HepG2 (cell line): ENCODE measurements at regions not wholly inside any gene's neighbourhood (a gene's known extent, or its start where the extent isn't known, plus 50 kb on each side); places are given as distances from the start of the nearest gene placed in this dataset.

Experiments
- ATAC-seq: fragments of 200-7000 bp; cut with Tn5 transposase; 3 replicates; pipeline ENCODE4 v1.9.1; 2020; ENCODE audit warnings: mild to moderate bottlenecking, moderate library complexity
- BruUV-seq: library from RNA; stranded (reverse); fragments of 400-500 nt; replicated peaks from 2 replicates; lab custom pipeline; 2021; lab: Mats Ljungman, UMichigan
- CTCF ChIA-PET: fragments of 300-600 bp; formaldehyde crosslinking; extraction: SDS; loops from one replicate; lab custom pipeline; 2021; ENCODE audit warnings: low total read pairs, inconsistent platforms, low intra/inter-chr PET ratio; lab: Yijun Ruan, JAX
- POLR2A ChIA-PET: fragments of 350-600 bp; sonication (Branson Sonifier 250); formaldehyde crosslinking; loops from one replicate; lab custom pipeline; 2020; ENCODE audit warnings: antibody characterized with exemption, inconsistent platforms; lab: Yijun Ruan, JAX
- DNase-seq: peaks from one replicate; pipeline ENCODE4 v3.0.0-alpha.2; 2015; ENCODE audit warnings: low spot score
- FAIRE-seq: peaks from 3 replicates; lab custom pipeline; 2011; peaks lifted over from hg19 to GRCh38; lab: Jason Lieb, UNC
- H2AFZ ChIP-seq: one replicate; pipeline ENCODE4 v1.6.1; 2011; ENCODE audit warnings: low read length, inconsistent platforms
- H3K27ac ChIP-seq: fragments of 300-600 bp; 3 replicates; pipeline ENCODE4 v1.8.0; 2011; ENCODE audit warnings: mixed run types, mild to moderate bottlenecking, mixed read lengths, low read length, inconsistent platforms; ENCODE audit not compliant: insufficient read depth; ENCODE audit errors: extremely low read length
- H3K27me3 ChIP-seq, 2 experiments: fragments of 200-600 bp in 1 of 2; 2 replicates in 1 of 2; 3 replicates in 1 of 2; pipeline versions ENCODE4 v1.6.0 to v1.8.0; 2011; ENCODE audit warnings: low read length in 2 of 2, mild to moderate bottlenecking in 2 of 2, moderate library complexity in 2 of 2, inconsistent platforms in 1 of 2; ENCODE audit not compliant: insufficient read depth in 2 of 2, control insufficient read depth in 1 of 2
- H3K36me3 ChIP-seq, 2 experiments: fragments of 200-600 bp in 1 of 2; replicated peaks in 1 of 2; 2 replicates in 1 of 2; 3 replicates in 1 of 2; pipeline versions ENCODE4 v1.5.1 to v1.8.0; 2011; ENCODE audit warnings: low read length in 2 of 2, inconsistent platforms in 1 of 2; ENCODE audit not compliant: insufficient read depth in 2 of 2, control insufficient read depth in 1 of 2
- H3K4me1 ChIP-seq: 2 replicates; pipeline ENCODE4 v1.5.1; 2012; ENCODE audit warnings: low read length, inconsistent platforms; ENCODE audit not compliant: insufficient read depth
- H3K4me2 ChIP-seq: 2 replicates; pipeline ENCODE4 v1.6.0; 2011; ENCODE audit warnings: low read depth, low read length, inconsistent platforms
- H3K4me3 ChIP-seq, 3 experiments: fragments of 200-600 bp in 1 of 3; sonication (generic), shearing (Covaris generic) in 1 of 3; replicated peaks in 1 of 3; 2 replicates each; pipeline ENCODE4 v1.5.1; 2011 to 2016; ENCODE audit warnings: low read length in 3 of 3, inconsistent platforms in 2 of 3, low read depth in 2 of 3, mild to moderate bottlenecking in 2 of 3, control low read depth in 1 of 3, mixed read lengths in 1 of 3; ENCODE audit not compliant: insufficient read depth in 1 of 3
- H3K79me2 ChIP-seq: one replicate; pipeline ENCODE4 v1.6.1; 2011; ENCODE audit warnings: low read length, inconsistent platforms; ENCODE audit not compliant: insufficient read depth
- H3K9ac ChIP-seq: 2 replicates; pipeline ENCODE4 v1.6.0; 2011; ENCODE audit warnings: mild to moderate bottlenecking, low read depth, low read length, inconsistent platforms; ENCODE audit not compliant: insufficient read depth
- H3K9me3 ChIP-seq: 2 replicates; pipeline ENCODE4 v1.5.1; 2012; ENCODE audit warnings: mild to moderate bottlenecking, low read length
- H4K20me1 ChIP-seq: 2 replicates; pipeline ENCODE4 v1.6.0; 2011; ENCODE audit warnings: inconsistent platforms, mild to moderate bottlenecking, low read length, moderate library complexity; ENCODE audit not compliant: insufficient read depth
- GATAD2A ChIP-seq: IDR thresholded peaks from 2 replicates; pipeline ENCODE4 v1.6.1; 2016
- GFI1 ChIP-seq: sonication (generic); formaldehyde crosslinking; IDR thresholded peaks from 2 replicates; pipeline ENCODE4 v1.5.0; 2020; ENCODE audit warnings: missing genetic modification reagents, mild to moderate bottlenecking, borderline replicate concordance
- HES4 ChIP-seq: sonication (generic); formaldehyde crosslinking; IDR thresholded peaks from 2 replicates; pipeline ENCODE4 v1.9.0; 2021; ENCODE audit warnings: mild to moderate bottlenecking, missing genetic modification reagents, borderline replicate concordance
- MEF2D ChIP-seq: sonication (generic); formaldehyde crosslinking; IDR thresholded peaks from 2 replicates; pipeline ENCODE4 v1.5.1; 2020; ENCODE audit warnings: mild to moderate bottlenecking, missing genetic modification reagents
- NR1H2 ChIP-seq: sonication (generic); formaldehyde crosslinking; IDR thresholded peaks from 2 replicates; pipeline ENCODE4 v1.8.1; 2022; ENCODE audit warnings: low read depth, missing genetic modification reagents, borderline replicate concordance
- ONECUT2 ChIP-seq: sonication (generic); formaldehyde crosslinking; IDR thresholded peaks from 2 replicates; pipeline ENCODE4 v1.4.0; 2020; ENCODE audit warnings: missing genetic modification reagents
- POLR2AphosphoS2 ChIP-seq: IDR thresholded peaks from 2 replicates; pipeline ENCODE4 v1.6.1; 2011; ENCODE audit warnings: low read depth, low read length, improper control_type of control experiment
- PTBP1 ChIP-seq: fragments of 200-400 bp; formaldehyde crosslinking; IDR thresholded peaks from 2 replicates; pipeline ENCODE4 v1.6.1; 2018; ENCODE audit warnings: low read length, low read depth; ENCODE audit not compliant: poor library complexity, severe bottlenecking
- RFX1 ChIP-seq: fragments of 450-650 bp; IDR thresholded peaks from 2 replicates; pipeline ENCODE4 v1.6.1; 2017
- ZBTB20 ChIP-seq: sonication (generic); formaldehyde crosslinking; IDR thresholded peaks from 2 replicates; pipeline ENCODE4 v1.8.1; 2023; ENCODE audit warnings: missing genetic modification reagents, low read depth, mild to moderate bottlenecking, borderline replicate concordance
- ZNF441 ChIP-seq: sonication (generic); formaldehyde crosslinking; IDR thresholded peaks from 2 replicates; pipeline ENCODE4 v1.7.0; 2021; ENCODE audit warnings: missing genetic modification reagents, borderline replicate concordance
- ZNF672 ChIP-seq: sonication (generic); formaldehyde crosslinking; IDR thresholded peaks from 2 replicates; pipeline ENCODE4 v1.8.1; 2022; ENCODE audit warnings: missing genetic modification reagents
- ZNF768 ChIP-seq: sonication (generic); formaldehyde crosslinking; IDR thresholded peaks from 2 replicates; pipeline ENCODE4 v1.4.0; 2020; ENCODE audit warnings: missing genetic modification reagents
- ZNF776 ChIP-seq: sonication (generic); formaldehyde crosslinking; IDR thresholded peaks from 2 replicates; pipeline ENCODE4 v1.4.0; 2020; ENCODE audit warnings: mild to moderate bottlenecking, missing genetic modification reagents
- WGBS: methylation state at CpG from one replicate; pipeline ENCODE4 v1.1.6; 2017; ENCODE audit warnings: low lambda C conversion rate; 5-methylcytosine and 5-hydroxymethylcytosine counted together
- in situ Hi-C: cut with HindIII; loops from 2 replicates; pipeline ENCODE4 v1.10.0; 2017; ENCODE audit warnings: low pct_unique_long_range_greater_than_20kb; ENCODE audit not compliant: extremely low pct_ligation_motif_present
- intact Hi-C: fragments of 100-400 bp; cut with micrococcal nuclease; formaldehyde crosslinking; loops from one replicate; pipeline ENCODE4 v1.10.0; 2022; ENCODE audit not compliant: unreplicated experiment
- TF ChIP-seq, protein P1 (sequence below): sonication (generic); formaldehyde crosslinking; IDR thresholded peaks from 2 replicates; pipeline ENCODE4 v1.5.0; 2020; ENCODE audit warnings: mild to moderate bottlenecking, missing genetic modification reagents
- TF ChIP-seq, protein P2 (sequence below): IDR thresholded peaks from 2 replicates; pipeline ENCODE4 v1.6.1; 2016; ENCODE audit warnings: missing compliant biosample characterization, missing genetic modification reagents, borderline replicate concordance
- TF ChIP-seq, protein P3 (sequence below): sonication (generic); formaldehyde crosslinking; IDR thresholded peaks from 2 replicates; pipeline ENCODE4 v1.8.0; 2022; ENCODE audit warnings: missing genetic modification reagents, mild to moderate bottlenecking, inconsistent platforms, borderline replicate concordance

DNA sequence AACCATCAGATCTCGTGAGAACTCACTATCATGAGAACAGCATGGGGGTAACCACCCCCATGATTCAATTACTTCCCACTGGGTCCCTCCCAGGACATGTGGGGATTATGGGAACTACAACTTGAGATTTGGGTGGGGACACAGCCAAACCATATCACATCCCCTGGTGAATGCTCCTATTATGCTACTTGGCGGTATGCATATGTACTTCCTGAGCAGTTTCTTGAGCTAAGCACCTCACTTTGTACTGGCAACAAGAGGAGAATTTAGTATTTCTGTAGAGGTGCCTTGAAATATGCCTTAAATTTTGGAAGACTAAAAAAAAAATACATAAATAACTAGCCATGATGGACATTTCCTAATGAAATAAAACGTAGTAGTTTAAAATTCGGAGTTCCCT, 327.2 kb upstream of the CITED2 start:
- no peak for TF ChIP-seq ZNF672 (CRISPR knock-in tag)
- TF ChIP-seq ONECUT2 (CRISPR knock-in tag): no peak
- TF ChIP-seq NR1H2 (CRISPR knock-in tag): no peak
- TF ChIP-seq ZBTB20 (CRISPR knock-in tag): no peak
- no peak for TF ChIP-seq ZNF441 (CRISPR knock-in tag)
- ChIA-PET CTCF (no interaction called here), POLR2A (no interaction called here)
- ATAC-seq (no peak), DNase-seq (no peak), FAIRE-seq (no peak)
- H3K27ac ChIP-seq: no peak overlapping the region
- 51% methylated on average over 4 of the region's 4 CpGs for WGBS
- H4K20me1 ChIP-seq: no peaks in the 10 kb centered on the region
- no peak overlapping the region for H2AFZ ChIP-seq
- no peak overlapping the region for H3K4me2 ChIP-seq
- no peaks in the 10 kb centered on the region for H3K36me3 ChIP-seq
- in situ Hi-C loops: no loop called here
- no TSS peak for BruUV-seq
- no peak overlapping the region for H3K4me3 ChIP-seq
- no peaks in the 10 kb centered on the region for H3K79me2 ChIP-seq
- intact Hi-C loops: no loop called here
- H3K9ac ChIP-seq: no peak overlapping the region
- H3K4me1 ChIP-seq: no peaks in the 10 kb centered on the region
- no peaks in the 10 kb centered on the region for H3K9me3 ChIP-seq
- no peaks in the 10 kb centered on the region for H3K27me3 ChIP-seq

DNA sequence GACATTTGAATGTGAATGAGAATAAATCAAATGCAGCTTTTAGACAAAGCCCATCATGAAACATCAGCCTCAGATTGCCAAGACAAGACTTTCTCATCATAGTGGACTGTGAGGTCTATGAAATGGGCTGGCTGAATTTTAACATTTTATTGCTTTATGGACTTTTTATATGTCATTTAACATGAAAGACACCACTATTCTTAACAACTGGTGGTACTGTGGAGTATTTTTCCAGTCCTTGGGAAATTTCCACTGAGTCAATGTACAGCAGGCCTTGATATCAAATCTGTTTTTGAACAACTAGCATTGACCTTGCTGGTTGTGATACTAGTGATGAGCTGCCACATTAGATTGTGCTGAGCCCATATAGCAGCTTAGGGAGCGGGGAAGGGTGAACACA, 326.6 kb upstream of the CITED2 start:
- BruUV-seq: no TSS peak
- H3K9ac ChIP-seq: no peak overlapping the region
- CTCF ChIA-PET: no interaction called here
- FAIRE-seq: no peak
- no peaks in the 10 kb centered on the region for H4K20me1 ChIP-seq
- 0% methylated on average over 1 of the region's 1 CpG for WGBS
- POLR2A ChIA-PET: no interaction called here
- no peaks in the 10 kb centered on the region for H3K79me2 ChIP-seq
- no peaks in the 10 kb centered on the region for H3K27me3 ChIP-seq
- no peak for DNase-seq
- no peak overlapping the region for H2AFZ ChIP-seq
- H3K4me2 ChIP-seq: no peak overlapping the region
- H3K36me3 ChIP-seq: no peaks in the 10 kb centered on the region
- no peak for ATAC-seq
- intact Hi-C loops: no loop called here
- H3K27ac ChIP-seq: no peak overlapping the region
- no peaks in the 10 kb centered on the region for H3K4me1 ChIP-seq
- H3K4me3 ChIP-seq: no peak overlapping the region
- in situ Hi-C loops: no loop called here
- no peaks in the 10 kb centered on the region for H3K9me3 ChIP-seq
- no peak for TF ChIP-seq GATAD2A (CRISPR knock-in tag)
- TF ChIP-seq GFI1 (CRISPR knock-in tag): no peak
- TF ChIP-seq MEF2D (CRISPR knock-in tag): no peak
- no peak for TF ChIP-seq POLR2AphosphoS2
- no peak for TF ChIP-seq RFX1
- TF ChIP-seq ZNF776 (CRISPR knock-in tag): no peak
- TF ChIP-seq PTBP1: no peak
- no peak for TF ChIP-seq HES4 (CRISPR knock-in tag)
- TF ChIP-seq, protein P1, sequence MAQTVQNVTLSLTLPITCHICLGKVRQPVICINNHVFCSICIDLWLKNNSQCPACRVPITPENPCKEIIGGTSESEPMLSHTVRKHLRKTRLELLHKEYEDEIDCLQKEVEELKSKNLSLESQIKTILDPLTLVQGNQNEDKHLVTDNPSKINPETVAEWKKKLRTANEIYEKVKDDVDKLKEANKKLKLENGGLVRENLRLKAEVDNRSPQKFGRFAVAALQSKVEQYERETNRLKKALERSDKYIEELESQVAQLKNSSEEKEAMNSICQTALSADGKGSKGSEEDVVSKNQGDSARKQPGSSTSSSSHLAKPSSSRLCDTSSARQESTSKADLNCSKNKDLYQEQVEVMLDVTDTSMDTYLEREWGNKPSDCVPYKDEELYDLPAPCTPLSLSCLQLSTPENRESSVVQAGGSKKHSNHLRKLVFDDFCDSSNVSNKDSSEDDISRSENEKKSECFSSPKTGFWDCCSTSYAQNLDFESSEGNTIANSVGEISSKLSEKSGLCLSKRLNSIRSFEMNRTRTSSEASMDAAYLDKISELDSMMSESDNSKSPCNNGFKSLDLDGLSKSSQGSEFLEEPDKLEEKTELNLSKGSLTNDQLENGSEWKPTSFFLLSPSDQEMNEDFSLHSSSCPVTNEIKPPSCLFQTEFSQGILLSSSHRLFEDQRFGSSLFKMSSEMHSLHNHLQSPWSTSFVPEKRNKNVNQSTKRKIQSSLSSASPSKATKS (CRISPR knock-in tag): no peak
- TF ChIP-seq, protein P2, sequence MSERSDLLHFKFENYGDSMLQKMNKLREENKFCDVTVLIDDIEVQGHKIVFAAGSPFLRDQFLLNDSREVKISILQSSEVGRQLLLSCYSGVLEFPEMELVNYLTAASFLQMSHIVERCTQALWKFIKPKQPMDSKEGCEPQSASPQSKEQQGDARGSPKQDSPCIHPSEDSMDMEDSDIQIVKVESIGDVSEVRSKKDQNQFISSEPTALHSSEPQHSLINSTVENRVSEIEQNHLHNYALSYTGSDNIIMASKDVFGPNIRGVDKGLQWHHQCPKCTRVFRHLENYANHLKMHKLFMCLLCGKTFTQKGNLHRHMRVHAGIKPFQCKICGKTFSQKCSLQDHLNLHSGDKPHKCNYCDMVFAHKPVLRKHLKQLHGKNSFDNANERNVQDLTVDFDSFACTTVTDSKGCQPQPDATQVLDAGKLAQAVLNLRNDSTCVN (CRISPR knock-in tag): no peak
- TF ChIP-seq, protein P3, sequence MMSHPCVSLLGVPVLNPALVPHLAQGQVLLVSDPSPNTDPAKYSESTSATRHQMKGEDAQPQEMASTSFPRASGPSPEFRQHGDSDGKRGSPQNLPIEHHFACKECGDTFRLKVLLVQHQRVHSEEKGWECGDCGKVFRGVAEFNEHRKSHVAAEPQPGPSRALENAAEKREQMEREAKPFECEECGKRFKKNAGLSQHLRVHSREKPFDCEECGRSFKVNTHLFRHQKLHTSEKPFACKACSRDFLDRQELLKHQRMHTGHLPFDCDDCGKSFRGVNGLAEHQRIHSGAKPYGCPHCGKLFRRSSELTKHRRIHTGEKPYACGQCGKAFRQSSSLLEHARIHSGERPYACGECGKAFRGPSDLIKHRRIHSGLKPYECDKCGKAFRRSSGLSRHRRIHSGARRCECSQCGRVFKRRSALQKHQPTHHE (CRISPR knock-in tag): no peak
- no peak for TF ChIP-seq ZNF768 (CRISPR knock-in tag)
